ENCODE measurements at regions not wholly inside any gene's neighbourhood (a gene's known extent, or its start where the extent isn't known, plus 50 kb on each side); places are given as distances from the start of the nearest gene placed in this dataset.
"Not testable (repeated sequence)": the region's sequence is repeated elsewhere in the genome, so short reads cannot be mapped to it uniquely, and the experiment has no call there.

DNA sequence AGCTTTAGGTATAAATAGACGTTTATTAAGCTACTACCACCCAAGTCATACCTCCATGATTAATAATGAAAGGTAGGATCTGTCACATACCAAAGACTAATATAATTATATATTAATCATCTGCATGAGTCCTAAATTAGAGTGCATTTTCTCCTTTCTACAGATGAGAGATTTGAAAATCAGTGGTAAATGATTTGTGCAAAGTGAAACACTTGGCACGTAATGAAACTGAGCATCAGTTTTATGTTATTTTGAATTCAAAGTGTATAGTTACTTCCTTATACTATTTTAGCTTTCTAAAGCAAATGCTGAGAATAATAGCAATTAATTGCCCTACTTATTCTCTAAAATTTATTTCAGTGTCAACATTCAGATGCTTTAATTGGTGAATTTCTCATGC lies 615.3 kb downstream of the TRIB2 start:
- H3K4me3 ChIP-seq (ENCODE audit: low read depth, low read length), result no peak overlapping the region
- DNase-seq (ENCODE audit: low read depth), result no peak
- TF ChIP-seq, protein P1, sequence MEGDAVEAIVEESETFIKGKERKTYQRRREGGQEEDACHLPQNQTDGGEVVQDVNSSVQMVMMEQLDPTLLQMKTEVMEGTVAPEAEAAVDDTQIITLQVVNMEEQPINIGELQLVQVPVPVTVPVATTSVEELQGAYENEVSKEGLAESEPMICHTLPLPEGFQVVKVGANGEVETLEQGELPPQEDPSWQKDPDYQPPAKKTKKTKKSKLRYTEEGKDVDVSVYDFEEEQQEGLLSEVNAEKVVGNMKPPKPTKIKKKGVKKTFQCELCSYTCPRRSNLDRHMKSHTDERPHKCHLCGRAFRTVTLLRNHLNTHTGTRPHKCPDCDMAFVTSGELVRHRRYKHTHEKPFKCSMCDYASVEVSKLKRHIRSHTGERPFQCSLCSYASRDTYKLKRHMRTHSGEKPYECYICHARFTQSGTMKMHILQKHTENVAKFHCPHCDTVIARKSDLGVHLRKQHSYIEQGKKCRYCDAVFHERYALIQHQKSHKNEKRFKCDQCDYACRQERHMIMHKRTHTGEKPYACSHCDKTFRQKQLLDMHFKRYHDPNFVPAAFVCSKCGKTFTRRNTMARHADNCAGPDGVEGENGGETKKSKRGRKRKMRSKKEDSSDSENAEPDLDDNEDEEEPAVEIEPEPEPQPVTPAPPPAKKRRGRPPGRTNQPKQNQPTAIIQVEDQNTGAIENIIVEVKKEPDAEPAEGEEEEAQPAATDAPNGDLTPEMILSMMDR (IDR thresholded peaks at IDR 0.05; ENCODE audit: low read depth, low read length, missing control alignments), result no peak
- in situ Hi-C loops (cut with HindIII; ENCODE audit: low sequenced_read_pairs), result no loop called here

DNA sequence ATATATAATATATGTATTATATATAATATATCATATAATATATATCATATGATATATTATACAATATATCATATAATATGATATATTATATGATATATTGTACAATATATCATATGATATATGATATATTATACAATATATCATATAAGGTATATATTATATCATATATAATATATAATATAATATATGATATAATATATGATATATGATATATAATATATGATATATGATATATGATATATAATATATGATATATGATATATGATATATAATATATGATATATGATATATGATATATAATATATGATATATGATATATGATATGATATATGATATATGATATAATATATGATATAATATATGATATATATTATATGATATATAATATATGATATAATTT lies 617.3 kb downstream of the TRIB2 start:
- DNase-seq (ENCODE audit: low read depth); in situ Hi-C loops (cut with HindIII; ENCODE audit: low sequenced_read_pairs); H3K4me3 ChIP-seq (ENCODE audit: low read depth, low read length): not testable (repeated sequence)

DNA sequence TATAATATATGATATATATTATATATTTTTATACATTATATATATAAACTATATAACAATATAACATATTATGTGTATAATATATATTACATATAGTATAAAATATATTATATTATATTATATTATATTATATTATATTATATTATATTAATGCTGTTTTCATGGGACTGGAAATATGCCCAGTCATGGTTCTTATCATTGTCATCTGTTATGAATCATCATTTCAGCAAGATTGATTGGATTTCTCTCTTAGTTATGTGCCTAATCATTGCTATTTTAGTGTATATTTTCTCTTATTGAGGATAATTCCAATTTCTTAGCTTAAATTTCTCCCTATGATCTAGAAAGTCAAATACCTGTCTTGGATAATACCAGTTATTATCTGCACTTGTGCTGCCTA lies 617.8 kb downstream of the TRIB2 start:
- in situ Hi-C loops (cut with HindIII; ENCODE audit: low sequenced_read_pairs), result no loop called here
- TF ChIP-seq, protein P1 (IDR thresholded peaks at IDR 0.05; ENCODE audit: low read depth, low read length, missing control alignments), result no peak
- no peak for DNase-seq (ENCODE audit: low read depth)
- H3K4me3 ChIP-seq (ENCODE audit: low read depth, low read length), result no peak overlapping the region

DNA sequence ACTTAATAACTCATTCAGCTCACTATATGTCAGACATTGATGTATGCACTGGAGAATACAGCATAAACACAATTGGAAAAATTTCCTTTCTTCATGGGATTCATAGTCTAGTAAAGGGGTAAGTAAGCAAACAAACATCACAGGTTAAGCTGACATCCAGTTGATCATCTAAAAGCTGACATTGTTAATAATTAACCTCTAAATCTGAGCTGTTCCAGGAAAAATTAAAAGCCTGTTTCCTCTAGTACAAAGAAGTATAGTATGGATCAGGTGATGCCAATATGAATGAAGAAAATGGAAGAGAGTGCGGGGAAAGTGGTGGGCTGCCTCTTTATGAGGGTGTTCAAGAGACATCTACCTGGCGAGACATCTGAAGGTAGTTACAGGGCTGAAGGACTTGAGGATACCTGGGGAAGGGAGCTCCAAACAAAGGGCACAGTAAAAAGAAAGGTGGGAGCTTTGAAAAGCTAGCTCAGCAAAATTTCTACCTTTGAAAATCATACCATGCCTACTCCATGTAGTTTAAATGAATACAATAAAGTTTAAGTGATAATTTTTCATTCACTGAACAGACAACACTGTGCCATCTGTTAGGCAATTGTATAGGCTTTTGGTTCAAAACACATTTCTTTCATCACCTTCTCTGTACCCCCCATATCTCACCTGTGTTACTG lies 619.3 kb downstream of the TRIB2 start:
- TF ChIP-seq, protein P1 (IDR thresholded peaks at IDR 0.05; ENCODE audit: low read depth, low read length, missing control alignments), result no peak
- no peak overlapping the region for H3K4me3 ChIP-seq (ENCODE audit: low read depth, low read length)
- no peak for DNase-seq (ENCODE audit: low read depth)
- in situ Hi-C loops (cut with HindIII; ENCODE audit: low sequenced_read_pairs), result no loop called here

DNA sequence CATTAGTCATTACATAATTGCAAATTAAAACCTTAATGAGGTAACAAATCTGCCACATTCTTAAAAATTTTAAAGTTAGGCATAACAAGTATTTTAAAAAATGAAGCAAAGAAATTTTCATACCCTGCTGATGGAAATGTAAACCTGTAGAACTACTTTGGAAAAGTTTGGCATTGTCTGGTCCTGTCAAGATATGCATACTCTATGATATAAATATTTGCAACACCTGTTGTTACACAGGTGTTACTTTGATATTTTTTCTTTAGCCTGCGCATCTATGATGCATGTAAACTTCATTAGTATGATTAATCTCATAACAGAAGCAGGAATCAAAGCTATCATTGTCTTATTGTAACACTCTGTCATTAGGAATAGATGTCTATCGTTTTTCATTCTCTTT lies 634.3 kb downstream of the TRIB2 start:
- H3K4me3 ChIP-seq (ENCODE audit: low read depth, low read length), result no peak overlapping the region
- DNase-seq (ENCODE audit: low read depth), result no peak
- in situ Hi-C loops (cut with HindIII; ENCODE audit: low sequenced_read_pairs), result no loop called here
- TF ChIP-seq, protein P1 (IDR thresholded peaks at IDR 0.05; ENCODE audit: low read depth, low read length, missing control alignments), result no peak

DNA sequence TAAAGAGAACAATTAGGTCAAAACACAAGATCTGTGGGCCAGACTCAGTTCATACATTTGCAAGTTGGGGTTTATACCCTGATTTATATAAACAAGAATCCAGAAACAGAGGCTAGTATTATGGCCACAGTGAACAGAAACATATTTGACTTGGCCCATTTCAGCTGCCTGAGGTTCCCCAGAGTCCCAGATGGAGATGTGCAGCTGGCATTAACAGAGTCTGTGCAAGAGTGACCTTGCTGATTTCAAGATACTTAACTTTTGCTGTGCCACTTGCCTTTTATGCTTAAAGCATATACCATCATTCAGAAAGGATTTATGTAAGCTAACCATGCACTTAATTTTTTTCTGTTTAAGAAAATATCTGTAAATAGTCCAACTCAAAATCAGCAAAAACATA lies 636.3 kb downstream of the TRIB2 start:
- H3K4me3 ChIP-seq (ENCODE audit: low read depth, low read length), result no peak overlapping the region
- in situ Hi-C loops (cut with HindIII; ENCODE audit: low sequenced_read_pairs), result no loop called here
- TF ChIP-seq, protein P1 (IDR thresholded peaks at IDR 0.05; ENCODE audit: low read depth, low read length, missing control alignments), result no peak
- no peak for DNase-seq (ENCODE audit: low read depth)

DNA sequence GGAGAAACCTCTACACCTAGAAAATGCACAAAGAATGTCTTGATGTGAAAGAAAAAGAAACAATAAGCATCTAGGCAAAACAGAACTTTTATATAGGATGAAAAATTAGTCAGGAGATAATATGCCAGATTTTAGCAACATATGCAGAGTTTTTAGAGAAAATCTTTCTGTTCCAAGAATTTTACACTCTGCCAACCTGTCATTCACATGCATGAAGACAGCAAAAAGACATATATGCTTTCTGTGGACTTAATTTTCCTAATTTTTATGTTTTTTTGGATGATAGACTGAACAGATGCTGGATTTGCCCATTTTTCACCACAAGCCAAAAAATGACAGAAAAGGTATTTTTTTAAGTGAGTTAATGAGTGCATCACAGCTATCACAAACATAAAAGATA lies 637.3 kb downstream of the TRIB2 start:
- in situ Hi-C loops (cut with HindIII; ENCODE audit: low sequenced_read_pairs), result no loop called here
- no peak for DNase-seq (ENCODE audit: low read depth)
- TF ChIP-seq, protein P1 (IDR thresholded peaks at IDR 0.05; ENCODE audit: low read depth, low read length, missing control alignments), result no peak
- H3K4me3 ChIP-seq (ENCODE audit: low read depth, low read length), result no peak overlapping the region

DNA sequence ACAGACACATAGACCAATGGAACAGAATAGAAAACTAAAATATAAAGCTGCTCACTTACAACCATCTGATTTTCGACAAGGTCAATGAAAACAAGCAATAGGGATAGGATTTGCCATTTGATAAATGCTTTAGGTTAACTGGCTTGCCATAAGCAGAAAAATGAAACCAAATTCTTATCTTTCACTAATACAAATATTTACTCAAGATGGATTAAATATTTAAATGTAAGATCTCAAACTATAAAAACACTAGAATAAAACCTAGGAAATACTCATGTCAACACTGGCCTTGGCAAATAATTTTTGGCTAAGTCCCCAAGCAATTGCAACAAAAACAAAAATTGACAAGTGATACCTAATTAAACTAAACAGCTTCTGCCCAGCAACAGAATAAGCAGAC lies 665.2 kb downstream of the TRIB2 start:
- in situ Hi-C loops (cut with HindIII; ENCODE audit: low sequenced_read_pairs); DNase-seq (ENCODE audit: low read depth); H3K4me3 ChIP-seq (ENCODE audit: low read depth, low read length): not testable (repeated sequence)

DNA sequence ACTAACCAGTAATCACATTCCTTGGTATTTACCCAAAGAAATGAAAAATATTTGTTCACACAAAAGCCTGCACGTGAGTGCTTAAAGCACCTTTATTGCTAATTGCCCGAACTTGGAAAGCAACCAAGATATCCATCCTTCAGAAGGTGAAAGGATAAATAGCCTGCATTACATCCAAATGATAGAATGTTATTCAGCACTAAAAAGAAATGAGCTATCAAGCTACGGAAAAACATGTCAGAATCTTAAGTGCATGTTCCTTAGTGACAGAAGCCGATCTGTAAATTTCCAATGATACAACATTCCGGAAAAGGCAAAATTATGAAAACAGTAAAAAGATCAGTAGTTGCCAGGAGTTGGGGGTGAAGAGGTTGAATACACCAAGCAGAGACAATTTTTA lies 672.4 kb downstream of the TRIB2 start:
- in situ Hi-C loops (cut with HindIII; ENCODE audit: low sequenced_read_pairs); DNase-seq (ENCODE audit: low read depth); H3K4me3 ChIP-seq (ENCODE audit: low read depth, low read length): not testable (repeated sequence)

Measured in astrocyte of the cerebellum (primary cell).